PC-3 (cell line): ENCODE measurements at regions not wholly inside any gene's neighbourhood (a gene's known extent, or its start where the extent isn't known, plus 50 kb on each side); places are given as distances from the start of the nearest gene placed in this dataset.

Experiments
- ATAC-seq: fragments of 200-7000 bp; cut with Tn5 transposase; 2 replicates; pipeline ENCODE4 v1.9.1; 2020; ENCODE audit warnings: mild to moderate bottlenecking, moderate library complexity
- BruUV-seq: library from RNA; stranded (reverse); fragments of 400-500 nt; replicated peaks from 2 replicates; lab custom pipeline; 2021; lab: Mats Ljungman, UMichigan
- CTCF ChIA-PET: fragments of 300-600 bp; sonication (Branson Sonifier 250); formaldehyde crosslinking; loops from one replicate; lab custom pipeline; 2022; ENCODE audit warnings: antibody characterized with exemption; lab: Charles Lee
- POLR2A ChIA-PET: fragments of 300-600 bp; sonication (Branson Sonifier 250); formaldehyde crosslinking; loops from one replicate; lab custom pipeline; 2022; ENCODE audit warnings: antibody characterized with exemption; ENCODE audit not compliant: unreplicated experiment; lab: Charles Lee
- DNase-seq: peaks from one replicate; pipeline ENCODE4 v3.0.0-alpha.2; 2015
- H2AFZ ChIP-seq: fragments of 300-600 bp; sonication (generic); 2 replicates; pipeline ENCODE4 v1.6.0; 2016; ENCODE audit warnings: antibody characterized with exemption, low read length
- H3F3A ChIP-seq: fragments of 300-600 bp; sonication (generic); one replicate; pipeline ENCODE4 v1.6.0; 2017; ENCODE audit warnings: antibody characterized with exemption, low read length, control low read depth, mild to moderate bottlenecking; ENCODE audit not compliant: unreplicated experiment
- H3K27ac ChIP-seq: fragments of 300-600 bp; sonication (generic); 2 replicates; pipeline ENCODE4 v1.5.1; 2016; ENCODE audit warnings: mild to moderate bottlenecking, low read length
- H3K27me3 ChIP-seq: fragments of 300-600 bp; sonication (generic); 2 replicates; pipeline ENCODE4 v1.6.1; 2016; ENCODE audit warnings: low read length, mixed read lengths
- H3K36me3 ChIP-seq: fragments of 300-600 bp; sonication (generic); 2 replicates; pipeline ENCODE4 v1.6.1; 2016; ENCODE audit warnings: low read depth, mixed run types, low read length, mixed read lengths
- H3K4me1 ChIP-seq: fragments of 300-600 bp; sonication (generic); 2 replicates; pipeline ENCODE4 v1.5.1; 2016; ENCODE audit warnings: low read length; ENCODE audit not compliant: insufficient read depth
- H3K4me2 ChIP-seq: fragments of 300-600 bp; sonication (generic); 2 replicates; pipeline ENCODE4 v1.6.0; 2016; ENCODE audit warnings: low read length
- H3K4me3 ChIP-seq: fragments of 300-600 bp; sonication (generic); 2 replicates; pipeline ENCODE4 v1.5.1; 2016; ENCODE audit warnings: mild to moderate bottlenecking, low read length, mixed read lengths
- H3K79me2 ChIP-seq: fragments of 300-600 bp; sonication (generic); 2 replicates; pipeline ENCODE4 v1.6.1; 2017; ENCODE audit warnings: low read length, mixed read lengths
- H3K9ac ChIP-seq: fragments of 300-600 bp; sonication (generic); 2 replicates; pipeline ENCODE4 v1.6.0; 2016; ENCODE audit warnings: mild to moderate bottlenecking, low read length
- H3K9me2 ChIP-seq: fragments of 300-600 bp; sonication (generic); replicated peaks from 2 replicates; pipeline ENCODE4 v1.6.1; 2016; ENCODE audit warnings: mixed run types, low read length, mixed read lengths
- H3K9me3 ChIP-seq: fragments of 300-600 bp; sonication (generic); 2 replicates; pipeline ENCODE4 v1.6.1; 2016; ENCODE audit warnings: low read length, mixed read lengths
- H4K20me1 ChIP-seq: fragments of 300-600 bp; sonication (generic); 2 replicates; pipeline ENCODE4 v1.6.1; 2016; ENCODE audit warnings: low read length, mixed read lengths
- CTCF ChIP-seq: fragments of 300-600 bp; sonication (generic); conservative IDR thresholded peaks from 2 replicates; pipeline ENCODE4 v1.5.1; 2017; ENCODE audit warnings: antibody characterized with exemption, low read depth, mild to moderate bottlenecking, low read length
- EZH2 ChIP-seq: fragments of 300-600 bp; sonication (generic); IDR thresholded peaks from one replicate; pipeline ENCODE4 v1.6.1; 2017; ENCODE audit warnings: antibody characterized with exemption, mild to moderate bottlenecking, low read length; ENCODE audit not compliant: unreplicated experiment
- EZH2phosphoT487 ChIP-seq: fragments of 300-600 bp; sonication (generic); IDR thresholded peaks from 2 replicates; pipeline ENCODE4 v1.6.1; 2018; ENCODE audit warnings: mild to moderate bottlenecking, antibody characterized with exemption, low read length, borderline replicate concordance
- intact Hi-C: fragments of 100-400 bp; cut with micrococcal nuclease; formaldehyde crosslinking; loops from 2 replicates; pipeline ENCODE4 v1.9.0; 2023

- H2AFZ ChIP-seq: no peak overlapping the region
These were observed 201.6 kb upstream of the TMEM260 start for GRCh38 chr14:56378046-56378445.

DNA sequence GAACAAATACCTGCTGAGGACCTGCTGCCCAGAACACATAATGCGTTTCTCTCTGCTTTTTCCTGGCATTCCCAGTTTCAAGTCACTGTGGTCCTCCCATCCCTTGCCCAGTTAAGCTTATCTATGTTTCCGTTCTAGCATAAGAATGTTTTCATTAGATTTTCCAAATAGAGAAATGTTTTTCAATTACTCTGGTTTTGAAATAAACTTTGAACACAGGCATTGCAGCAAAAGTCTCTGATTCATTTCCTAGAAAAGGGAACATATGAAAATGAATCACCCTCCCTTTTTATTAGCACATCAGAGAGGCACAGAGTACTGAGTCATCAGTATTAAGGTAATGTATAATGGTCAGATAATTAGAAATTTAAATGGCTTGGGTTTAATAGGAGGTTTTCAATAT, 201.1 kb upstream of the TMEM260 start:
- Histone ChIP-seq H3K4me1 (peaks cover 9% of the 10 kb centered on the region), H3K9me3 (peaks cover 4% of the 10 kb centered on the region; the same call in 1 of the 2 replicates), H3K4me2 (peak overlapping the region; percentile 17), H2AFZ (no peak overlapping the region), H3K27ac (no peak overlapping the region), H3K27me3 (peaks cover 44% of the 10 kb centered on the region), H3K9ac (no peak overlapping the region), H3K79me2 (no peaks in the 10 kb centered on the region), H3K9me2 (no peaks in the 10 kb centered on the region), H3K36me3 (no peaks in the 10 kb centered on the region), H4K20me1 (no peaks in the 10 kb centered on the region), H3F3A (no peaks in the 10 kb centered on the region), H3K4me3 (no peak overlapping the region)
- no TSS peak for BruUV-seq
- ChIA-PET POLR2A (interaction anchor here (0.7 kb wide), 1 partner anchor 42 kb away, joined by 4 read pairs; no protein-coding TSS in a partner anchor), CTCF (no interaction called here)
- ATAC-seq (peak; percentile 55), DNase-seq (peak; percentile 75)
- TF ChIP-seq CTCF: no peak
- TF ChIP-seq EZH2: no peak
- no peak for TF ChIP-seq EZH2phosphoT487
- intact Hi-C loops: no loop called here

More at GRCh38 chr14:56378046-56378445, 201.6 kb upstream of the TMEM260 start:
- Histone ChIP-seq H3K9me3 (no peaks in the 10 kb centered on the region), H3K36me3 (no peaks in the 10 kb centered on the region), H3K4me2 (peak overlapping the region; percentile 17), H3K27me3 (peaks cover 44% of the 10 kb centered on the region), H3F3A (no peaks in the 10 kb centered on the region), H3K79me2 (no peaks in the 10 kb centered on the region), H3K27ac (no peak overlapping the region), H3K9me2 (no peaks in the 10 kb centered on the region), H3K4me1 (peaks cover 9% of the 10 kb centered on the region), H3K9ac (no peak overlapping the region), H3K4me3 (no peak overlapping the region), H4K20me1 (no peaks in the 10 kb centered on the region)
- CTCF ChIA-PET: no interaction called here
- POLR2A ChIA-PET: interaction anchor here (0.7 kb wide), 1 partner anchor 43 kb away, joined by 4 read pairs; no protein-coding TSS in a partner anchor
- no TSS peak for BruUV-seq
- intact Hi-C loops: no loop called here
- ATAC-seq: no peak
- no peak for DNase-seq
- TF ChIP-seq CTCF: no peak
- no peak for TF ChIP-seq EZH2
- no peak for TF ChIP-seq EZH2phosphoT487

DNA sequence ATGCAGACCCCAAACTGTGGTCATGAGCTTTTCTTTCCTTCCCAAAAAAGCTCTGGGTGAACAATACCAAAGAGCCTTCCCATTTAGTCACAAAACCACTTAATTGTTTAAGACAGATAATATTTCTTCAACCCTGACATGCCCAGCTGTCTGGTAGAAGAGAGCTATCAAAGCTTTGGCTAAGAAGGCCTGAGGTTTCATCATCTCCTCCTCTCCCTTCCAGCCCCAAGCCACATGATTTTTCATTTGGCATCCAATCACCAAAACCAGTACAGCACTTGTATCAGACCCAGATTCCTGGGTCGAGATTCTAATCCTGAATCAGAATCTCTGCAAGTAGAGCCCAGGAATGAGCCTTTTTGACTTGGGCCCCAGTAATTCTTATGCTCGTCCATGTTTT, 199.6 kb upstream of the TMEM260 start:
- BruUV-seq: no TSS peak
- CTCF ChIA-PET: no interaction called here
- peaks cover 9% of the 10 kb centered on the region for H3K4me1 ChIP-seq

More for the DNA sequence above, 199.6 kb upstream of the TMEM260 start:
- intact Hi-C loops: no loop called here
- Histone ChIP-seq H3K4me3 (no peak overlapping the region), H3K4me2 (no peak overlapping the region), H3K36me3 (no peaks in the 10 kb centered on the region), H3K9me3 (peaks cover 7% of the 10 kb centered on the region; the same call in 1 of the 2 replicates), H3K27ac (no peak overlapping the region), H3K79me2 (no peaks in the 10 kb centered on the region), H4K20me1 (no peaks in the 10 kb centered on the region), H3K27me3 (peaks cover 41% of the 10 kb centered on the region), H3K9me2 (no peaks in the 10 kb centered on the region), H3F3A (no peaks in the 10 kb centered on the region), H2AFZ (no peak overlapping the region), H3K9ac (no peak overlapping the region)
- POLR2A ChIA-PET: no interaction called here
- ATAC-seq (no peak), DNase-seq (no peak)
- TF ChIP-seq EZH2 (no peak), EZH2phosphoT487 (no peak), CTCF (no peak)
